K562 (cell line): ENCODE measurements at regions not wholly inside any gene's neighbourhood (a gene's known extent, or its start where the extent isn't known, plus 50 kb on each side); places are given as distances from the start of the nearest gene placed in this dataset.

Experiments
- ATAC-seq: fragments of 200-7000 bp; cut with Tn5 transposase; 3 replicates; pipeline ENCODE4 v1.9.1; 2020; ENCODE audit warnings: moderate library complexity
- BruUV-seq: library from RNA; stranded (reverse); fragments of 400-500 nt; replicated peaks from 2 replicates; lab custom pipeline; 2021; lab: Mats Ljungman, UMichigan
- CTCF ChIA-PET: fragments of 300-600 bp; formaldehyde crosslinking; extraction: SDS; loops from one replicate; lab custom pipeline; 2021; ENCODE audit warnings: low intra/inter-chr PET ratio; lab: Yijun Ruan, JAX
- POLR2A ChIA-PET: fragments of 300-600, 350-650 bp; sonication (Branson Sonifier 250); formaldehyde crosslinking; extraction: SDS; loops from one replicate; lab custom pipeline; 2021; ENCODE audit warnings: antibody characterized with exemption, inconsistent platforms; lab: Yijun Ruan, JAX
- DNase-seq, 4 experiments: peaks; one replicate each; pipeline versions ENCODE4 v3.0.0 to v3.0.0-alpha.2; 2011 to 2018; ENCODE audit warnings: low spot score in 3 of 4, mixed read lengths in 3 of 4; ENCODE audit errors: extremely low read depth in 1 of 4
- FAIRE-seq: peaks from 2 replicates; lab custom pipeline; 2011; peaks lifted over from hg19 to GRCh38; lab: Jason Lieb, UNC
- H2AFZ ChIP-seq: 2 replicates; pipeline ENCODE4 v1.6.0; 2011; ENCODE audit warnings: low read depth, low read length, control low read depth, inconsistent platforms
- H3K27ac ChIP-seq: fragments of 200-600 bp; 3 replicates; pipeline ENCODE4 v1.8.0; 2011; ENCODE audit warnings: low read depth, mild to moderate bottlenecking, control low read depth, inconsistent platforms, low read length, moderate library complexity, mixed read lengths; ENCODE audit errors: extremely low read depth
- H3K27me3 ChIP-seq, 2 experiments: fragments of 300-600 bp in 1 of 2; 2 replicates in 1 of 2; 3 replicates in 1 of 2; pipeline versions ENCODE4 v1.6.0 to v1.8.0; 2011; ENCODE audit warnings: inconsistent platforms in 2 of 2, low read length in 2 of 2, mild to moderate bottlenecking in 1 of 2, mixed read lengths in 1 of 2, moderate library complexity in 1 of 2; ENCODE audit not compliant: control insufficient read depth in 2 of 2, insufficient read depth in 2 of 2
- H3K36me3 ChIP-seq: fragments of 300-600 bp; 3 replicates; pipeline ENCODE4 v1.8.0; 2011; ENCODE audit warnings: mild to moderate bottlenecking, low read length, inconsistent platforms; ENCODE audit not compliant: control insufficient read depth, insufficient read depth
- H3K4me1 ChIP-seq, 2 experiments: fragments of 200-600 bp in 1 of 2; replicated peaks in 1 of 2; 2 replicates in 1 of 2; 3 replicates in 1 of 2; pipeline versions ENCODE4 v1.5.1 to v1.8.0; 2011; ENCODE audit warnings: inconsistent platforms in 2 of 2, low read length in 2 of 2, mild to moderate bottlenecking in 1 of 2, mixed read lengths in 1 of 2, moderate library complexity in 1 of 2; ENCODE audit not compliant: control insufficient read depth in 2 of 2, insufficient read depth in 2 of 2
- H3K4me2 ChIP-seq: 2 replicates; pipeline ENCODE4 v1.6.1; 2011; ENCODE audit warnings: low read length, control low read depth, inconsistent platforms, mixed read lengths; ENCODE audit not compliant: insufficient read depth
- H3K4me3 ChIP-seq: fragments of 200-600 bp; sonication (generic), shearing (Covaris generic); 2 replicates; pipeline ENCODE4 v1.5.1; 2016; ENCODE audit warnings: control low read depth, inconsistent platforms
- H3K79me2 ChIP-seq: fragments of 200-600 bp; 3 replicates; pipeline ENCODE4 v1.8.0; 2011; ENCODE audit warnings: low read length, inconsistent platforms; ENCODE audit not compliant: control insufficient read depth, insufficient read depth
- H3K9ac ChIP-seq, 2 experiments: 2 replicates each; pipeline versions ENCODE4 v1.6.0 to v1.6.1; 2011; ENCODE audit warnings: low read depth in 2 of 2, low read length in 2 of 2, control low read depth in 1 of 2, inconsistent platforms in 1 of 2, mild to moderate bottlenecking in 1 of 2, mixed read lengths in 1 of 2; ENCODE audit not compliant: insufficient read depth in 1 of 2
- H3K9me1 ChIP-seq: one replicate; pipeline ENCODE4 v1.6.0; 2011; ENCODE audit warnings: inconsistent platforms, mild to moderate bottlenecking, low read length, moderate library complexity; ENCODE audit not compliant: control insufficient read depth, insufficient read depth
- H3K9me3 ChIP-seq: replicated peaks from 2 replicates; pipeline ENCODE4 v1.5.1; 2011; ENCODE audit warnings: low read depth, low read length, inconsistent platforms; ENCODE audit not compliant: control insufficient read depth, insufficient read depth
- H4K20me1 ChIP-seq: replicated peaks from 2 replicates; pipeline ENCODE4 v1.6.1; 2011; ENCODE audit warnings: low read length, inconsistent platforms, mixed read lengths; ENCODE audit not compliant: control insufficient read depth, insufficient read depth
- ARID1B ChIP-seq: fragments of 450-650 bp; IDR thresholded peaks from 2 replicates; pipeline ENCODE4 v1.6.1; 2016; ENCODE audit warnings: antibody characterized with exemption, mild to moderate bottlenecking, inconsistent platforms
- CHD4 ChIP-seq: fragments of 200-600 bp; sonication (generic); IDR thresholded peaks from 3 replicates; pipeline ENCODE4 v1.6.1; 2012; ENCODE audit warnings: low read depth, mild to moderate bottlenecking, mixed read lengths, low read length, inconsistent platforms; ENCODE audit not compliant: insufficient read depth, insufficient replicate concordance, poor library complexity, severe bottlenecking
- FIP1L1 ChIP-seq: fragments of 200-400 bp; formaldehyde crosslinking; IDR thresholded peaks from 2 replicates; pipeline ENCODE4 v1.6.1; 2018; ENCODE audit warnings: mild to moderate bottlenecking, low read depth, low read length; ENCODE audit not compliant: poor library complexity, severe bottlenecking
- MECOM ChIP-seq: fragments of 250-450 bp; sonication (Bioruptor Pico); IDR thresholded peaks from 2 replicates; pipeline ENCODE4 v1.8.0; 2022; ENCODE audit warnings: inconsistent platforms
- MTA2 ChIP-seq: fragments of 450-650 bp; IDR thresholded peaks from 2 replicates; pipeline ENCODE4 v1.6.1; 2016; ENCODE audit warnings: low read depth
- MTA3 ChIP-seq: fragments of 450-650 bp; formaldehyde crosslinking; IDR thresholded peaks from 2 replicates; pipeline ENCODE4 v1.6.1; 2017; ENCODE audit warnings: mild to moderate bottlenecking, borderline replicate concordance
- NR2F6 ChIP-seq: fragments of 450-650 bp; formaldehyde crosslinking; IDR thresholded peaks from 2 replicates; pipeline ENCODE4 v1.4.0; 2020; ENCODE audit warnings: mild to moderate bottlenecking
- NR4A1 ChIP-seq, 2 experiments: fragments of 250-450 bp in 1 of 2; fragments of 450-650 bp in 1 of 2; sonication (Bioruptor Pico) in 1 of 2; IDR thresholded peaks; 2 replicates each; pipeline versions ENCODE4 v1.4.0 to v1.6.1; 2016 to 2020; ENCODE audit warnings: mild to moderate bottlenecking in 2 of 2, missing compliant biosample characterization in 1 of 2, missing genetic modification characterization in 1 of 2, moderate library complexity in 1 of 2
- PHB2 ChIP-seq: fragments of 450-650 bp; IDR thresholded peaks from 2 replicates; pipeline ENCODE4 v1.6.1; 2017; ENCODE audit warnings: low read depth
- THAP12 ChIP-seq: fragments of 250-450 bp; sonication (Bioruptor Pico); IDR thresholded peaks from 2 replicates; pipeline ENCODE4 v1.9.0; 2021; ENCODE audit warnings: mild to moderate bottlenecking, inconsistent platforms
- TOE1 ChIP-seq, 2 experiments: fragments of 450-650 bp in 1 of 2; sonication (generic) in 1 of 2; formaldehyde crosslinking in 1 of 2; IDR thresholded peaks; 2 replicates each; pipeline versions ENCODE4 v1.7.1 to v1.8.0; 2016 to 2022; ENCODE audit warnings: borderline replicate concordance in 2 of 2, mild to moderate bottlenecking in 2 of 2, antibody characterized with exemption in 1 of 2, inconsistent platforms in 1 of 2, low read depth in 1 of 2, missing genetic modification reagents in 1 of 2, moderate library complexity in 1 of 2
- ZFP30 ChIP-seq: fragments of 250-450 bp; sonication (Bioruptor Pico); IDR thresholded peaks from 2 replicates; pipeline ENCODE4 v1.8.0; 2022; ENCODE audit warnings: moderate library complexity, mild to moderate bottlenecking, inconsistent platforms, borderline replicate concordance
- in situ Hi-C: fragments of 300-500 bp; cut with MboI; formaldehyde crosslinking; loops from 4 replicates; pipeline ENCODE4 v1.15.0; 2018; ENCODE audit warnings: inconsistent platforms, mixed read lengths
- intact Hi-C: fragments of 100-400 bp; cut with micrococcal nuclease; formaldehyde crosslinking; loops from 2 replicates; pipeline ENCODE4 v1.14.2; 2022

DNA sequence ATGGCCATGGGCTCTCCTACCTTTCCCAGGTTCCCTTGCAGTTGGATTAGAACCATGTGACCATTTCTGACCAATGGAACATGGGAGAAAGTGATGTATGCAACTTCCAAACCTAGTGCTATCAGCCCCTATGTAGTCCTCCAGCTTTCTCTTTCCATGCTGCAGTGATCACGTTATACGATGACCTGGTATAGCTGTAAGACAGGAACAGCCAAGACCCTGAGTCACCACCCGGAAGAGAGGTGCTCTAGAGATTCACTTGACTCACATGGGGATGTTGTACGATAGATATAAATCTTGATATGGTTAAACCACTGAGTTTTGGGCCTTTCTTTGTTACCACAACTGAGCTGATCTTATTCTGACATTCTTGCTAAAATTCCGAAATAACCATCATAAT lies 65.1 kb downstream of the NOG start (continued):
- TF ChIP-seq CHD4 (no peak), MECOM (CRISPR knock-in tag) (no peak)

- DNase-seq, result no peak
- no peak overlapping the region for H3K4me2 ChIP-seq
- no peaks in the 10 kb centered on the region for H3K9me1 ChIP-seq
- no peaks in the 10 kb centered on the region for H3K4me1 ChIP-seq
- H3K27me3 ChIP-seq, result no peaks in the 10 kb centered on the region; a peak in 1 of 5 replicates
- no peak overlapping the region for H2AFZ ChIP-seq
- ChIA-PET POLR2A (interaction anchor here (0.8 kb wide), 1 partner anchor 77 kb away, joined by 3 read pairs; no protein-coding TSS in a partner anchor), CTCF (no interaction called here)
- intact Hi-C loops, result no loop called here
- no peaks in the 10 kb centered on the region for H3K79me2 ChIP-seq
- H3K9me3 ChIP-seq, result no peaks in the 10 kb centered on the region
- no peak for ATAC-seq
- H3K4me3 ChIP-seq, result no peak overlapping the region
- H3K36me3 ChIP-seq, result no peaks in the 10 kb centered on the region
- no peak for FAIRE-seq
- H3K9ac ChIP-seq, result no peak overlapping the region
- in situ Hi-C loops, result no loop called here
- no peak overlapping the region for H3K27ac ChIP-seq
- TF ChIP-seq NR2F6 (no peak), TOE1 (IDR thresholded peaks at IDR 0.05; ENCODE audit: borderline replicate concordance) (no peak), TOE1 (CRISPR knock-in tag; IDR thresholded peaks at IDR 0.05; ENCODE audit: borderline replicate concordance, low read depth) (no peak), ZFP30 (CRISPR knock-in tag) (no peak), ARID1B (no peak), THAP12 (no peak), FIP1L1 (no peak), PHB2 (no peak), MTA2 (no peak), NR4A1 (CRISPR knock-in tag; IDR thresholded peaks at IDR 0.05) (no peak), NR4A1 (tag; IDR thresholded peaks at IDR 0.05) (no peak), MTA3 (no peak)
- H4K20me1 ChIP-seq, result 0 out of 2 replicates have a peak, but pooled peaks cover 3% of the 10 kb centered on the region
- no TSS peak for BruUV-seq
Observed at GRCh38 chr17:56659622-56660021, 66.1 kb downstream of the NOG start.
